D341Med (cell line): ENCODE measurements at regions not wholly inside any gene's neighbourhood (a gene's known extent, or its start where the extent isn't known, plus 50 kb on each side); places are given as distances from the start of the nearest gene placed in this dataset.
A peak's percentile ranks its signal among the peaks of the same experiment; 100 is the strongest.

Experiments used
- DNase-seq: peaks from one replicate; pipeline ENCODE4 v3.0.0; 2012; ENCODE audit warnings: low spot score

GRCh38 chr14:61893371-61893940 lies 131.2 kb downstream of the SNAPC1 start:
- DNase-seq, result no peak

- DNase-seq, result peak; percentile 78
These were observed 132.3 kb downstream of the SNAPC1 start for GRCh38 chr14:61894452-61895077.

GRCh38 chr14:61897300-61897699 lies 135.1 kb downstream of the SNAPC1 start:
- no peak for DNase-seq

- no peak for DNase-seq
These were observed 136.3 kb downstream of the SNAPC1 start for GRCh38 chr14:61898568-61898967.

- no peak for DNase-seq
These were observed 137.3 kb downstream of the SNAPC1 start for GRCh38 chr14:61899497-61899896.

- DNase-seq, result no peak
These were observed 142.7 kb downstream of the SNAPC1 start for GRCh38 chr14:61904946-61905345.

GRCh38 chr14:61911574-61911973 lies 149.4 kb downstream of the SNAPC1 start:
- no peak for DNase-seq

- no peak for DNase-seq
These were observed 156.8 kb downstream of the SNAPC1 start for GRCh38 chr14:61918998-61919397.

GRCh38 chr14:61923348-61923747 lies 161.1 kb downstream of the SNAPC1 start:
- DNase-seq, result no peak

GRCh38 chr14:61925043-61925442 lies 162.8 kb downstream of the SNAPC1 start:
- DNase-seq, result peak; percentile 59

- no peak for DNase-seq
These were observed 163.7 kb downstream of the SNAPC1 start for GRCh38 chr14:61925732-61926435.

GRCh38 chr14:61927060-61927459 lies 164.8 kb downstream of the SNAPC1 start:
- no peak for DNase-seq

GRCh38 chr14:61927520-61927919 lies 165.3 kb downstream of the SNAPC1 start:
- DNase-seq, result no peak

- no peak for DNase-seq
These were observed 166.1 kb downstream of the SNAPC1 start for GRCh38 chr14:61928300-61928699.

GRCh38 chr14:61928701-61929100 lies 166.5 kb downstream of the SNAPC1 start:
- no peak for DNase-seq

- no peak for DNase-seq
These were observed 167.4 kb downstream of the SNAPC1 start for GRCh38 chr14:61929651-61930050.

GRCh38 chr14:61930101-61930857 lies 168.1 kb downstream of the SNAPC1 start:
- DNase-seq, result no peak

- no peak for DNase-seq
These were observed 170.8 kb downstream of the SNAPC1 start for GRCh38 chr14:61932974-61933373.

- no peak for DNase-seq
These were observed 172.2 kb downstream of the SNAPC1 start for GRCh38 chr14:61934385-61934784.

- no peak for DNase-seq
These were observed 177.6 kb downstream of the SNAPC1 start for GRCh38 chr14:61939776-61940175.

GRCh38 chr14:61940666-61941420 lies 178.6 kb downstream of the SNAPC1 start:
- DNase-seq, result no peak
